ENCODE measurements at regions not wholly inside any gene's neighbourhood (a gene's known extent, or its start where the extent isn't known, plus 50 kb on each side); places are given as distances from the start of the nearest gene placed in this dataset.
"Not testable (repeated sequence)": the region's sequence is repeated elsewhere in the genome, so short reads cannot be mapped to it uniquely, and the experiment has no call there.

DNA sequence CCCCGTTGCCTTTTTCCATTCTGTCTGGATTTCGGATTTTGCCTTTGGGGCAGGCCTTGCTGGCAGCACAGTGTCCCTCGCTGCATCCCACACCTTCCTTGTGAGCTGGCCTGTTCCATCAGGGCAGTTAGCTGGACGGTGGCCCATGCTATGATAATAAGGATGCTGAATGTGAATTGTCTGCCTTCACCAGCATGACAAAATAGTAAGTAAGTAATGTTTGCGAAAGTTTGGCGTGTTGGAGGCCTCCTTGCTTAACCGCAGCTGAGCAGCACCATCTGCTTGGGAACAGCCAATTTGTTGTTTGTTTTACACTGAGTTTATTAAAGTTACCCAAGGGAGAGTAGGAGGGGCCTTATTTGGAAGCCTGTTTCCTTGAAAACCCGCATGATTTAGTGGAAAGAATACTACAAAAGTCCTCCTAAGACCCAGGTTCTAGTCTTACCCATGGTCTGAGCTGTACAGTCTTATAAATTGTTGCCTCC is 469.7 kb upstream of the FANCL start:
- no peak overlapping the region for H3K4me3 ChIP-seq (ENCODE audit: low read depth in 1 of 2, low read length in 2 of 2)
- no peak overlapping the region for H3K27ac ChIP-seq (ENCODE audit: low read length)
- no peaks in the 10 kb centered on the region for H3K36me3 ChIP-seq (ENCODE audit: control insufficient read depth in 1 of 2, insufficient read depth in 2 of 2, low read length in 2 of 2)
- no peaks in the 10 kb centered on the region for H3K9me3 ChIP-seq (ENCODE audit: control insufficient read depth in 1 of 2, low read length in 2 of 2)
- no peaks in the 10 kb centered on the region for H3K4me1 ChIP-seq (ENCODE audit: control insufficient read depth in 1 of 2, insufficient read depth in 2 of 2, low read length in 2 of 2)
- no peaks in the 10 kb centered on the region for H3K27me3 ChIP-seq (ENCODE audit: low read depth, low read length)

DNA sequence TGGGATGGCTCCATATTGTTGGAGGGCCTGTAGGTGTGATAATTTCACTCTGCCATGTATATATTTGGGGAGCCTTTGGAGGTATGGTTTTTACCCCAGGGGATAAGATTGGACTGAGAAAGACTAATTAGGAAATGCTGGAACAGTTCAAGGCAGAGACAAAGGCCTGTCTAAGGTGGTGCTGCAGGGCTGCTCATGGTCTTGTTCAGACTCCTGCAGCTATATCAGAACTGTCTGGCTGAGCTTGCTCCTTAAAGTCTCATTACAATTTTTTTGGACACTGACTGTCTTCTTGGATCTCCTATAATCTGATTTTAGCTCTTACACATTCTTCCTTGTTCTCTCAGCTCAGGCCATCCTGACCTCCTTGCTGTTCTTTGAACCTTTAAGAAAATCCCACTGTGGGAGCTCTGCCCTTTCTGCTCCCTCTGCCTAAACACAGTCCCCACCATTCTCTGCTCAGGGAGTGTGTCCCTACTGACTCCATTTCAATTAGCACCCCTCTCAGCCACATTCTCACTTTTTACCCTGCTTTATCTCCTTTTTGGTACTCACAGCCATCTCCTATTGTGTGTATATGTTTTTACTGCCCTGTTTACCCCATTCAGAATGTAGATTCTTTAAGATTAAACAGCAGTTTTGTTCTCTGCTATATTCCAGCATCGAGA is 468.7 kb upstream of the FANCL start:
- Histone ChIP-seq H3K27ac (ENCODE audit: low read length) (no peak overlapping the region), H3K9me3 (ENCODE audit: control insufficient read depth in 1 of 2, low read length in 2 of 2) (no peaks in the 10 kb centered on the region), H3K4me1 (ENCODE audit: control insufficient read depth in 1 of 2, insufficient read depth in 2 of 2, low read length in 2 of 2) (no peaks in the 10 kb centered on the region), H3K36me3 (ENCODE audit: control insufficient read depth in 1 of 2, insufficient read depth in 2 of 2, low read length in 2 of 2) (no peaks in the 10 kb centered on the region), H3K27me3 (ENCODE audit: low read depth, low read length) (no peaks in the 10 kb centered on the region), H3K4me3 (ENCODE audit: low read depth in 1 of 2, low read length in 2 of 2) (no peak overlapping the region)

DNA sequence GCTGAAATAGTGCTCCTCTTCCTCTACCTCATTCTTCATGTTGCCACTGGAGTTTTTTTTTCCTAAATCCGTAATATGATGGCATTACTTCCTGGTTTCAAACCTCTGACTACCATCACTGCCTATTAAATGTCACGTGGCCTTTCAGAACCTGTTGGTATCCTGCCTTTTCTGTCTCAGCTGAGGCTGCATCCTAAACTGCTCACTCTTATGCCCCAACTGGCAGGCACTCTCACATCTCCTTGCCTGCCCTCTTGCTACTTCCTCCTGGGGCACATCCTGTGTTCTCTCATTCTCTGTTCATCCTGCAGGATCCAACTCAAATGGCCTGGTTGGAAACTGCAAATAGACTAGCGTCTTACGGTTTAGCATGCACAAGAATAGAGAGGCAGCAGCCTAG is 468.1 kb upstream of the FANCL start:
- H3K27me3 ChIP-seq (ENCODE audit: low read depth, low read length) = no peaks in the 10 kb centered on the region
- H3K27ac ChIP-seq (ENCODE audit: low read length) = no peak overlapping the region
- H3K36me3 ChIP-seq (ENCODE audit: control insufficient read depth in 1 of 2, insufficient read depth in 2 of 2, low read length in 2 of 2) = no peaks in the 10 kb centered on the region
- H3K4me3 ChIP-seq (ENCODE audit: low read depth in 1 of 2, low read length in 2 of 2) = no peak overlapping the region
- H3K9me3 ChIP-seq (ENCODE audit: control insufficient read depth in 1 of 2, low read length in 2 of 2) = no peaks in the 10 kb centered on the region
- H3K4me1 ChIP-seq (ENCODE audit: control insufficient read depth in 1 of 2, insufficient read depth in 2 of 2, low read length in 2 of 2) = no peaks in the 10 kb centered on the region

DNA sequence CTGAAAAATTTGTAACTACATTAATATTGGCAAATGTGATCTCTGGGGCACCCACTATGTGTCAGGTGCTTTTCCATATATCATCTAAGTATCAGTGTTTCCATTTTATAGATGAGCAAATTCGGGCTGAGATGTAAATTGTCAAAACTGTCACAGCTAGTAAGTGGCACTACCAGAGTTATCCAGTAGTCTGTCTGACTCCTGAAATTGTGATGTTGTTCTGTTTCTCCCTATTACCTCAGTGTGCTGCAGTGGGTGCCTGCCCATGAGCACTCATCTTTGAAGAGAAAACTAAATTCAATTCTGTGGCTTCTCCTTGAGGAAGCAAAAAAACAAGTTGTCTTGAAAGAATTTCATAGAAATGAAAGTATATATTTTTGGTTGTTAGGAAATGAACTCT is 467.4 kb upstream of the FANCL start:
- Histone ChIP-seq H3K36me3 (ENCODE audit: control insufficient read depth in 1 of 2, insufficient read depth in 2 of 2, low read length in 2 of 2) (no peaks in the 10 kb centered on the region), H3K9me3 (ENCODE audit: control insufficient read depth in 1 of 2, low read length in 2 of 2) (no peaks in the 10 kb centered on the region), H3K4me3 (ENCODE audit: low read depth in 1 of 2, low read length in 2 of 2) (no peak overlapping the region), H3K4me1 (ENCODE audit: control insufficient read depth in 1 of 2, insufficient read depth in 2 of 2, low read length in 2 of 2) (no peaks in the 10 kb centered on the region), H3K27me3 (ENCODE audit: low read depth, low read length) (no peaks in the 10 kb centered on the region), H3K27ac (ENCODE audit: low read length) (no peak overlapping the region)

DNA sequence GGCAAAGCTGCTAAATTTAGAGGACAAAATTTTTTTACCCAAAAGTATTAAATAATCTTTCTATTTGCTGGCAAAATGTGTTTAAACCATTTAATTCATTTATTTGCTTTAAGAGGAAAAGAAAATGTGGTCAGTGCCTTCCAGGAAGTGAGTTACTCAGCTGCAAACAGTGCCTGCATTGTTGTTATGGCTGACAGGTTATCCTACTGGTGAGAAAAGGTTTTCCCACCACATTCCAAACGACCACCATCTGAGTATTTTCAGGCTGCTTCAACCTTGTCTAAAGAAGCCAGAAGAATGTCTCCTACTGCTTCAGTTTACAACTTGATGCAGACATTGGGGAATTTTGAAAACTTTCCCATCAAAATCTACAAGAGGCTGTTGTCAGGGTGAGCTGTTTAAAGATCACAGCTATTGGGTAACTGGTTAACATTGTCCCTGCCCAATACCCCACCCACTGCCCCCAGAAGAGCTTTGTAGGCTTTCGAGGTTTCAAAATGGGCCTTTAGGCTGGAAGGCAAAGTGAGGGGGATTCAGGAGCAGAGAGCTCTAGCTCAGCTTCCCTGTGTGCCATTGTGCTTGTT is 461.3 kb upstream of the FANCL start:
- Histone ChIP-seq H3K27ac (ENCODE audit: low read length) (no peak overlapping the region), H3K27me3 (ENCODE audit: low read depth, low read length) (no peaks in the 10 kb centered on the region), H3K9me3 (ENCODE audit: control insufficient read depth in 1 of 2, low read length in 2 of 2) (no peaks in the 10 kb centered on the region), H3K4me1 (ENCODE audit: control insufficient read depth in 1 of 2, insufficient read depth in 2 of 2, low read length in 2 of 2) (no peaks in the 10 kb centered on the region), H3K36me3 (ENCODE audit: control insufficient read depth in 1 of 2, insufficient read depth in 2 of 2, low read length in 2 of 2) (no peaks in the 10 kb centered on the region), H3K4me3 (ENCODE audit: low read depth in 1 of 2, low read length in 2 of 2) (no peak overlapping the region)

DNA sequence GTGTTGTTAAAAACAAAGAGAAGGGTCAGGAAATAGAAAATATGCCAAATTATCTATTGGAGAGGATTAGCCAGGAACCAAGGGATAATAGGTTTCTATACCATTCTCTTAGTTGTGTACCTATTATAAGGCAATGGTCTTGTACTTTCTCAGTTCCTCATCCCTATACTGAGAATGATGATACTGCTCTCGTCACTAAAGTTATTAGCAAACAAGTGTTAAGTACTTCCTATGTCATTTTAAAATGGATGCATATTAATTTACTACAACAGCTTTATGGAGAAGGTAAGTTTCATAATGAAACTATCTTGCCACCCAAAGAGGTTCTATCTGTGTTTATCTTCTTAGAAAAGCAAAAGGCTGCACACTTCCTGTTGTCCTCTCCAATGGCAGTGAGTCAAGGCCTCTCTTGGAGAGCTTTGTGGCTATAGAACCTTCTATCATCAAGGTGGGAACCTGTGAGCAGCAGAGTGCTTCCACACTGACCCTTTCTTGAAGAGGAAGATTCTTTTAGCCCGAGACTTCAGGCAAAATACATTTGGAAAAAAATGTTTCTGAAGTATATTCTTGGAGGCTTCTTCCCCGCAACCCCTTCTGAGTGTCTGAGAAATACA is 460.7 kb upstream of the FANCL start:
- H3K9me3 ChIP-seq (ENCODE audit: control insufficient read depth in 1 of 2, low read length in 2 of 2) = no peaks in the 10 kb centered on the region
- no peaks in the 10 kb centered on the region for H3K4me1 ChIP-seq (ENCODE audit: control insufficient read depth in 1 of 2, insufficient read depth in 2 of 2, low read length in 2 of 2)
- H3K27me3 ChIP-seq (ENCODE audit: low read depth, low read length) = no peaks in the 10 kb centered on the region
- no peak overlapping the region for H3K4me3 ChIP-seq (ENCODE audit: low read depth in 1 of 2, low read length in 2 of 2)
- no peak overlapping the region for H3K27ac ChIP-seq (ENCODE audit: low read length)
- no peaks in the 10 kb centered on the region for H3K36me3 ChIP-seq (ENCODE audit: control insufficient read depth in 1 of 2, insufficient read depth in 2 of 2, low read length in 2 of 2)

DNA sequence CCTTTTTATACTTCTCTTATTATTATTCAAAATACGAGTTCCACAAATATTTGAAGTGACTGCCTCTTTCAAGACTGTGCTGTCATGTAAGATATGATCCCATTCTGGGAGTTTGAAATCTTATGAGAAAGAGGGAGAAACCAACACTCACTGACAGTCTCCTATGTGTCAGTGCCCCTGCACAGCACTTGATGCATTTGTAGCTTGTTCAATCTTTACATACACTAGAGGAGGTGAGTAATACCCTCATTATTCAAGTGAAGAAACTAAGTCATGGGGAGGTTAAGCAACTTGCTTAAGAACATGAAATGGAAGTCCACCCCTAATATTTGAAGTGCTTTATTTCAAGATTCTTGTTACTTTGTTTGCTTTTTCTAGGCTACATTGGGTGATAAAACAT is 459.5 kb upstream of the FANCL start:
- H3K36me3 ChIP-seq (ENCODE audit: control insufficient read depth in 1 of 2, insufficient read depth in 2 of 2, low read length in 2 of 2) = no peaks in the 10 kb centered on the region
- H3K27ac ChIP-seq (ENCODE audit: low read length) = no peak overlapping the region
- no peak overlapping the region for H3K4me3 ChIP-seq (ENCODE audit: low read depth in 1 of 2, low read length in 2 of 2)
- no peaks in the 10 kb centered on the region for H3K27me3 ChIP-seq (ENCODE audit: low read depth, low read length)
- no peaks in the 10 kb centered on the region for H3K9me3 ChIP-seq (ENCODE audit: control insufficient read depth in 1 of 2, low read length in 2 of 2)
- no peaks in the 10 kb centered on the region for H3K4me1 ChIP-seq (ENCODE audit: control insufficient read depth in 1 of 2, insufficient read depth in 2 of 2, low read length in 2 of 2)

DNA sequence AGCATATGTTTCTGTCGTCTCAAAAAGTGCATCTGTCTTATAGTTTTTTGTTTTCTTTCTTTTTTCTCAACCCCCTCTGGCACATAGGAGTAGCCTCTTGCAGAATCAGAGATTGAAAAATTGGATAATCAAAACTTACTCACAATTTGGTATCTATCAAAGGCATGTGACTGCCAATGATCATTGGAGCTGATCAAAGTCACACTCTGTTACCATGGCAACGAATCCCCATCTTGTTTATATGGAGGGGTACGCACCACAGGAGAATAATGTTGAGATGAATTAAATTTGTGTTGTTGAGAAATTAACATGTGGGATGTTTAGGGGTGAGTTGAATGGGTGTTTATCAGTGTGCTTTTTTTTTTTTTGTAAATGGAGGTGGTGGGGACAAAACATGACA is 458.3 kb upstream of the FANCL start:
- Histone ChIP-seq H3K9me3 (ENCODE audit: control insufficient read depth in 1 of 2, low read length in 2 of 2) (no peaks in the 10 kb centered on the region), H3K27me3 (ENCODE audit: low read depth, low read length) (no peaks in the 10 kb centered on the region), H3K4me1 (ENCODE audit: control insufficient read depth in 1 of 2, insufficient read depth in 2 of 2, low read length in 2 of 2) (no peaks in the 10 kb centered on the region), H3K4me3 (ENCODE audit: low read depth in 1 of 2, low read length in 2 of 2) (no peak overlapping the region), H3K27ac (ENCODE audit: low read length) (no peak overlapping the region), H3K36me3 (ENCODE audit: control insufficient read depth in 1 of 2, insufficient read depth in 2 of 2, low read length in 2 of 2) (no peaks in the 10 kb centered on the region)

DNA sequence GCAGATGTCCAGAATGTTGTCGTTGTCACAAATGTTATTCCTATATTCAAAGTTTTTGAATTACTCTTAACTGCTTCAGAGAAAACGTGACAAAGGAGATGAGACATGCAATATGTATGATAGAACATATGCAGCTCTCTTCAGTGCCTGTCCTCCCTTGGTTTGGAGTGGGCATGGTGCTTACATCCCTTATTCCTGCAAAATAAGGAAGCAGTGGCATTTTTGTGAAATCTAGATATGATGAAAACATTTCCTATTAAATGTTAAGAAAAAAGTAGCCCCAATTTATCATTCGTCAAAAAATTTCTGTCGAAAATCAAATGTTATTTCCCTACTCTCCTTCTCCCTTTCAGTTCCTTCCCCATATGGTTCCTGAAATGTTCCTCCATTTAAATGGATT is 457.5 kb upstream of the FANCL start:
- H3K27ac ChIP-seq (ENCODE audit: low read length) = no peak overlapping the region
- H3K9me3 ChIP-seq (ENCODE audit: control insufficient read depth in 1 of 2, low read length in 2 of 2) = no peaks in the 10 kb centered on the region
- H3K27me3 ChIP-seq (ENCODE audit: low read depth, low read length) = no peaks in the 10 kb centered on the region
- no peaks in the 10 kb centered on the region for H3K36me3 ChIP-seq (ENCODE audit: control insufficient read depth in 1 of 2, insufficient read depth in 2 of 2, low read length in 2 of 2)
- no peaks in the 10 kb centered on the region for H3K4me1 ChIP-seq (ENCODE audit: control insufficient read depth in 1 of 2, insufficient read depth in 2 of 2, low read length in 2 of 2)
- H3K4me3 ChIP-seq (ENCODE audit: low read depth in 1 of 2, low read length in 2 of 2) = no peak overlapping the region

DNA sequence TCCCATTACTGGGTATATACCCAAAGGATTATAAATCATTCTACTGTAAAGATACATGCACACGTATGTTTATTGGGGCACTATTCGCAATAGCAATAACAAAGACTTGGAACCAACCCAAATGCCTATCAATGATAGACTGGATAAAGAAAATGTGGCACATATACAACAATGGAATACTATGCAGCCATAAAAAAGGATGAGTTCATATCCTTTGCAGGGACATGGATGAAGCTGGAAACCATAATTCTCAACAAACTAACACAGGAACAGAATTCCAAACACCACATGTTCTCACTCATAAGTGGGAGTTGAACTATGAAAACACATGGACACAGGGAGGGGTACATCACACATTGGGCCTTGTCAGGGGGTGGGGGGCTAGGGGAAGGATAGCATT is 453.0 kb upstream of the FANCL start:
- not testable (repeated sequence) for H3K27ac ChIP-seq (ENCODE audit: low read length); H3K4me3 ChIP-seq (ENCODE audit: low read depth in 1 of 2, low read length in 2 of 2); H3K36me3 ChIP-seq (ENCODE audit: control insufficient read depth in 1 of 2, insufficient read depth in 2 of 2, low read length in 2 of 2); H3K9me3 ChIP-seq (ENCODE audit: control insufficient read depth in 1 of 2, low read length in 2 of 2); H3K27me3 ChIP-seq (ENCODE audit: low read depth, low read length); H3K4me1 ChIP-seq (ENCODE audit: control insufficient read depth in 1 of 2, insufficient read depth in 2 of 2, low read length in 2 of 2)

DNA sequence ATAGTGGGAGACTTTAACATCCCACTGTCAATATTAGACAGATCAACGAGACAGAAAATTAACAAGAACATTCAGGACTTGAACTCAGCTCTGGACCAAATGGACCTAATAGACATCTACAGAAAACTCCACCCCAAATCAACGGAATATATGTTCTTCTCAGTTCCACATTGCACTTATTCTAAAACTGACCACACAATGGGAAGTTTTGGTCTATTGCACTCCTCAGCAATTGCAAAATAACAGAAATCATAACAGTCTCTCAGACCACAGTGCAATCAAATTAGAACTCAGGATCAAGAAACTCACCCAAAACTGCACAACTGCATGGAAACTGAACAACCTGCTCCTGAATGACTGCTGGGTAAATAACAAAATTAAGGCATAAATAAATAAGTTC is 449.9 kb upstream of the FANCL start:
- not testable (repeated sequence) for H3K27me3 ChIP-seq (ENCODE audit: low read depth, low read length); H3K4me3 ChIP-seq (ENCODE audit: low read depth in 1 of 2, low read length in 2 of 2); H3K36me3 ChIP-seq (ENCODE audit: control insufficient read depth in 1 of 2, insufficient read depth in 2 of 2, low read length in 2 of 2); H3K4me1 ChIP-seq (ENCODE audit: control insufficient read depth in 1 of 2, insufficient read depth in 2 of 2, low read length in 2 of 2); H3K27ac ChIP-seq (ENCODE audit: low read length); H3K9me3 ChIP-seq (ENCODE audit: control insufficient read depth in 1 of 2, low read length in 2 of 2)

DNA sequence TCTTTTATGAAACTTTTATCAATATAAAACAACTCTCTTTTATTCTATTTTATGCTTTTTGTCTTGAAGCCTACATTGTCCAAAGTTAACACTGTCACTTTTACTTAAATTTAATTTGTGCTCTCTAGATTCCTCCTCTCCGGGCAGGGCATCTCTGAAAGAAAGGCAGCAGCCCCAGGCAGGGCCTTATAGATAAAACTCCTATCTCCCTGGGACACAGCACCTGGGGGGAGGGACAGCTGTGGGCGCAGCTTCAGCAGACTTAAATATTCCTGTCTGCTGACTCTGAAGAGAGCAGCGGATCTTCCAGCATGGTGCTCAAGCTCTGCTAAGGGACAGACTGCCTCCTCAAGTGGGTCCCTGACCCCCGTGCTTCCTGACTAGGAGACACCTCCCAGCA is 447.7 kb upstream of the FANCL start:
- Histone ChIP-seq H3K27ac (ENCODE audit: low read length) (no peak overlapping the region), H3K36me3 (ENCODE audit: control insufficient read depth in 1 of 2, insufficient read depth in 2 of 2, low read length in 2 of 2) (no peaks in the 10 kb centered on the region), H3K27me3 (ENCODE audit: low read depth, low read length) (no peaks in the 10 kb centered on the region), H3K9me3 (ENCODE audit: control insufficient read depth in 1 of 2, low read length in 2 of 2) (no peaks in the 10 kb centered on the region), H3K4me3 (ENCODE audit: low read depth in 1 of 2, low read length in 2 of 2) (no peak overlapping the region), H3K4me1 (ENCODE audit: control insufficient read depth in 1 of 2, insufficient read depth in 2 of 2, low read length in 2 of 2) (no peaks in the 10 kb centered on the region)
